NCI-H748 treated with DMSO at 0.1 percent for 48 hours (cell line): ENCODE measurements at regions not wholly inside any gene's neighbourhood (a gene's known extent, or its start where the extent isn't known, plus 50 kb on each side); places are given as distances from the start of the nearest gene placed in this dataset.
"Not testable (repeated sequence)": the region's sequence is repeated elsewhere in the genome, so short reads cannot be mapped to it uniquely, and the experiment has no call there.

Source experiments
- DNase-seq: peaks from one replicate; lab custom pipeline; 2025; lab: John Stamatoyannopoulos, UW

GRCh38 chr7:16369855-16370254, 51.5 kb downstream of the CRPPA start:
- no peak for DNase-seq

DNA sequence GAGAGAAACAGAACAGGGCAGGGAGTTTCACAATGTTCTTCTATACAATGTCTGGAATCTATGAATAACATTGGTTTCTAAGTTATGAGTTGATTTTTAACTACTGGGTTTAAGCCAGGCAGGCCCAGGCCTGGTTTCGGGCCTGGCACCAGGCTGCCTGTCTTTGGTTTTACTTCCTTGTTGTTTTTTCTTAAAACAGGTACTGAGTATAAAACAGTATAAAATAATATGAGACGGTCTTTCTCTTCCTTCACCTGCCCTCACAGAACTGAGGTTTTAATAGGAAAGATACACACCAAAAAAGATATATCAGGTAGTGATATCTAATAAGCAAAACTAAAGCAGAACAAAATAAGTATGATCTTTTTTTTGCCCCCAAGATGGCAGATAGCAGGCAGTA, 52.0 kb downstream of the CRPPA start:
- not testable (repeated sequence) for DNase-seq

- DNase-seq, result no peak
Measured at GRCh38 chr7:16368885-16369284, 52.5 kb downstream of the CRPPA start.

GRCh38 chr7:16367115-16367514, 54.2 kb downstream of the CRPPA start:
- DNase-seq, result no peak

GRCh38 chr7:16365952-16366351, 55.4 kb downstream of the CRPPA start:
- no peak for DNase-seq

GRCh38 chr7:16365177-16365576, 56.2 kb downstream of the CRPPA start:
- DNase-seq, result no peak

GRCh38 chr7:16359216-16359615, 62.1 kb downstream of the CRPPA start:
- DNase-seq, result no peak

- no peak for DNase-seq
Measured at GRCh38 chr7:16357921-16358320, 63.4 kb downstream of the CRPPA start.

GRCh38 chr7:16357474-16357873, 63.9 kb downstream of the CRPPA start:
- no peak for DNase-seq

GRCh38 chr7:16356301-16356958, 64.9 kb downstream of the CRPPA start:
- no peak for DNase-seq

- DNase-seq, result no peak
Measured at GRCh38 chr7:16354573-16354972, 66.8 kb downstream of the CRPPA start.

GRCh38 chr7:16353226-16353625, 68.1 kb downstream of the CRPPA start:
- DNase-seq, result no peak

DNA sequence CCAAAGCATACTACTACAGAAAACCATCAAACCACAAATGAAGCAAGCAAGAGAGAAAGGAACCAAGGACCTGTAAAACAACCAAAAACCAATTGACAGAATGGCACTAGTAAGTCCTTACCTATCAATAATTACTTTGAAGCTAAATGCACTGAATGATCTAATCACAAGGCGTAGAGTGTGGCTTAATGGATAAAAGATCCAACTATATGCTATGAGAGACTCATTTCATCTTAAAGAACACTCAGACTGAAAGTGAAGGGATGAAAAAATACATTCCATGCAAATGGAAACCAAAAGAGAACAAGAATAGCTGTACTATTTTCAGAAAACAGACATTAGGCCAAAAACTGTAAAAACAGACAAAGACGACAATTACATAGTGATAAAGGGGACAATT, 70.7 kb downstream of the CRPPA start:
- no peak for DNase-seq

DNA sequence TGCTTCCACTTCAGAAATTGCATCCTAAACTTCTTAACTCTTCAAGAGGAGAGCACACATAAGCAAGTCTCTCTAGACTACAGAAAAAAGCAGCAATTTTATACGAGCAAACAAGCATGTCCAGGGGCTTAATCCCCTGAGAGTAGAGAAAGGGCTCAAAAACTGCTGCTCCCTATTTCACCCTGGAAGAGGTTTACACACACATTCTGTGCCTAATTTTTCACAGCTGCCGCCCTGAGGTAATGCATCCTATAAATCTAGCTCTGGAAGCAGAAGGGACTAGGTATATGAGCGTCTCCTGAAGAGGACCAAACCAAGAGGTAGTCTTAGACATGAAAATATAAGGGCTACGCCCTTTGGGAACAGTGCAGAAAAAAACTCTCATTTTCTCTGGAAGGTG, 73.1 kb downstream of the CRPPA start:
- no peak for DNase-seq

DNA sequence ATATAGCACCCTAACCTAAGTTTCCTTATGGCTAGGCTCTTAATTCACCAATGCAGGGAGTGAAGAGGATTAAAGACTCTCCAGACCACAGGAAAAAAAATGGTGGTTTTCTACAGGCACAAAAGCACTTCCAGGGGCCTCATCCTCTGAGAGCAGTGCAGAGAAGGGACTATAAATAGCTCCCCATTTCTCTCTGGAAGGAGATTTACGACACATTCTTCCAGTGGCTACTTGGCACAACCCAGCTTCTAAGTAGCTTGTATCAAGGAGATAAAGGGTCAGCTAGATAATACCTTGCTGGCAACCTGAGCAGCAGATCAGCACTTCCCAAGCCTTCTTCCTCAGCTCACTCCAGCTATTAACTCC, 73.5 kb downstream of the CRPPA start:
- no peak for DNase-seq

- DNase-seq, result no peak
Measured at GRCh38 chr7:16347066-16347826, 74.1 kb downstream of the CRPPA start.

DNA sequence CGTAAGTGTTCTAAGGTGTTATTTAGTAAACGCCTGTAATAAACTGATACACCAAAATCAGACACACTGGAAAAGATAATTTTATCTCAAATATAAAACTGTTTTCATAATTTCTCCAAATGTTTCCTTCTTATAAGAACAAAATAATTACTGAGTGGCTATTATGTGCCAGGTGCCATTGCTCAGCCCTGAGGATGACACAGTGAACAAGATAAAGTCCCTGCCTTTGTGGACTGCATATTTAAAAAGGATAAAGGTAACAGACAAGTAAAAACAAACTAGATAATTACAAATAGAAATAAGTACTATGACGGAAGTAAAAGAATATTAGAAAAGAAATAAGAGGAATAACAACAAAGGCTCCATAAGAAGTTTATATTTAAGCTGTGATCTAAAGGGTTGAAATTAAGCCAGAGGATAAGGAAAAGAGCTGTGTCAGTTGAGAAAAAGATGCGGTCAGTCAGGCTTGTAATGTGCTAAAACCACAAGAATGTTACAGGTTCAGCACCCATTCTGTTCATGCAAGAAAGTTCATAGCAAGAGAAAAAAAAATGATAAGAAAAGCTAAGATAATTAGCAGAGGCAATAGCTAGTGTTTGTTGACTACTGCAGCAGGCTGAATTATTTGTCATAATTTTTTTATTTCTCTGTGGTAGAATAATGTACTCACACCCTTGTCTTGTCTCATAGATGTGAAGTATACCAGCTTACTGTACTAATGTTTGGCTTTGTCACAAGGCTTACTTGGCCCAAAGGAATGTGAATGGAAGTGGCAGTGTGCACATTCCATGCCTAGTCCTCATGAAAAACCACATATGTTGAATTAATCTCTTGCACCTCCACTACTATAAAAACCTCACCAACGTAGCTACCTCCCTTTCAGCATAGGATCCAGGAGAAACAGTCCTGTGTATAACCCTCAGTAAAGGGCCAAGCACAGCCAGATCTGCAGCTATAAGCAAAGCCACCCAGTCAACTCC, 75.1 kb downstream of the CRPPA start:
- no peak for DNase-seq

DNA sequence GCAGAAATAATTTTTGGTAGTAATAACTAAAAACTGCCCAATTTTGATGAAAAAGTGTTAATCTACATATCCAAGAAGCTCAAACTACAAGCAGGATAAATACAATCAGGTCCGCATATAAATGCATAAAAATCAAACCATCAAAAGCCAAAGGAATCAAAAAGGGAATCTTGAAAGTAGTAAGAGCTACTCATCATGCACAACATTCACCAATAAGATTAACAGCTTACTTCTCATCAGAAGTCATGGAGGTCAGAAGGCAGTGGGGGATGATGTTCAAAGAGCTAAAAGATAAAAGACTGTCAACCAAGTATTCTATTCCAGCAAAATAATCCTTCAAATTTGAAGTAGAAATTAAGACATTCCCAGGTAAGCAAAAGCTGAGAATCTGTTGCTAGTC, 76.4 kb downstream of the CRPPA start:
- DNase-seq, result no peak

DNA sequence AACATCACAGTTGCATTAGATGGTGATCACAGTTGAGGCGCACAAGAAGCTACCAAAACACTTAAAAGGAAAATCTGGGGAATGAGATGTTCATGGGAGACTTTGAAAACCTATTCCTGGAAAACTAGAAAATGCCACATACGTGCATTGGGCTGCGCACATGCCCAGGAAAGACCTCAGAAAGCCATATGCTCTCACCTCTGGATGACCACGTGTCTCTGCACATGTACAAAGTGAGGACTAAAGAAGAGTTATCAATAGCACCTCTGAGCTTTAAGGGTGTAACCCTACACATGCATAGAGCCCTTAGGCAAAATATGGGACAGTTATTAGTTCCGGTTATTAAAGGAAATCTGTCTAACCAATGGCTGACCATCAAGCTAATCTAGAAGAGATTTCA, 77.7 kb downstream of the CRPPA start:
- no peak for DNase-seq

- DNase-seq, result no peak
Measured at GRCh38 chr7:16338065-16338464, 83.3 kb downstream of the CRPPA start.

- no peak for DNase-seq
Measured at GRCh38 chr7:16326106-16326505, 95.2 kb downstream of the CRPPA start.

- DNase-seq, result no peak
Measured at GRCh38 chr7:16323313-16323712, 98.0 kb downstream of the CRPPA start.
